ENCODE measurements at regions not wholly inside any gene's neighbourhood (a gene's known extent, or its start where the extent isn't known, plus 50 kb on each side); places are given as distances from the start of the nearest gene placed in this dataset.

DNA sequence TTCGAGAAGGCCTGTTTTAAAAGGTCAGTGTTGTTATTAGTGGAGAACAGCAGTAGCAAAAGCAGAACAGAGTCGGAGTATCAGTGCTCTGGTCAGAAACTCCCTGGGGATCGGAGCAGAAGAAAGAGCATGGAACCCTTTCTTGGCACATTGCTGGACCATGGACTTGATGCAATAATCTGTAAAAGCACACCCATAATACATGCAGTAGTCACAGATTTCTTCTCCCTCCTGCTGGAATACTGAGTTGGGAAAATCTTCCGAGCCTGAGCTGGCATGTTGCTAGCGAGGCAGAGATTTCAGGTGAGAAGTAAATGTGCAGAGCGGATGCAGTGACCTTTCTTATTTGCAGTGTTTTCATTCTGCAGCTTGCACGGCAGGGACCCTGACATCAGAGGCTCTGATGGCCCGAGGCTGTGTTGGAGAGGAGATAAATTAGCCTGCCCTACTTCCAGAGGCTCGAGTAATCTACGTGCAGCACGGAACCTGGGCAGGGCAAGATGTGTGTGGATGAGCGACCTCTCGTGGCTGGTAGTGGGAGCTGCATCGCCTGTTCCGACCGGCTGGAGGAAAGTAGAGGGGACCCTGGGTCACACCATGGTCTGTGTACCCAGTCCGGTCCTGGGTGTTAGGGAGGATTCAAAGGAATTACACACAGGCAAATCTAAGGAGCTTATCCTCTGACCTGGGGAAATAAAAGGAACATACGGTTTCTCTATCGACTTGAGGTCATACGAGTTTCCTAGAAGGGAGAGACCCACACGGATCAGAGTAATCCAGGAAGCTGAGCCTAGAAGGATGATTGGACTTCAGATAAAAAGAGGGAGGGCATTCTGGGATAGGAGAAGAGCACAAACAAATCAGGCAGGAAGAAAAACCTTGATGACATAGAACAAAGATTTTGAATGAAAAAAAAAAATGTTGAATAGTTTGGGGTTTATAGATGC, 137.0 kb upstream of the STMND1 start (continued):
- TF ChIP-seq CHD1 (IDR thresholded peaks at IDR 0.05; ENCODE audit: low read length) (no peak), DIDO1 (tag; IDR thresholded peaks at IDR 0.05; ENCODE audit: low read depth) (no peak), RAD21 (CRISPR knock-in tag; conservative IDR thresholded peaks at IDR 0.05 in 1 of 2, IDR thresholded peaks at IDR 0.05 in 1 of 2) (peak; percentile 85 to 88), ZC3H4 (CRISPR knock-in tag; IDR thresholded peaks at IDR 0.05; ENCODE audit: borderline replicate concordance) (no peak), ZFP36 (IDR thresholded peaks at IDR 0.05; ENCODE audit: low read depth, low read length, partially characterized antibody) (peak; percentile 26), NFIX (CRISPR knock-in tag; IDR thresholded peaks at IDR 0.05; ENCODE audit: low read depth) (no peak), ZNF586 (CRISPR knock-in tag; conservative IDR thresholded peaks at IDR 0.05) (no peak)
- TF ChIP-seq, protein P1, sequence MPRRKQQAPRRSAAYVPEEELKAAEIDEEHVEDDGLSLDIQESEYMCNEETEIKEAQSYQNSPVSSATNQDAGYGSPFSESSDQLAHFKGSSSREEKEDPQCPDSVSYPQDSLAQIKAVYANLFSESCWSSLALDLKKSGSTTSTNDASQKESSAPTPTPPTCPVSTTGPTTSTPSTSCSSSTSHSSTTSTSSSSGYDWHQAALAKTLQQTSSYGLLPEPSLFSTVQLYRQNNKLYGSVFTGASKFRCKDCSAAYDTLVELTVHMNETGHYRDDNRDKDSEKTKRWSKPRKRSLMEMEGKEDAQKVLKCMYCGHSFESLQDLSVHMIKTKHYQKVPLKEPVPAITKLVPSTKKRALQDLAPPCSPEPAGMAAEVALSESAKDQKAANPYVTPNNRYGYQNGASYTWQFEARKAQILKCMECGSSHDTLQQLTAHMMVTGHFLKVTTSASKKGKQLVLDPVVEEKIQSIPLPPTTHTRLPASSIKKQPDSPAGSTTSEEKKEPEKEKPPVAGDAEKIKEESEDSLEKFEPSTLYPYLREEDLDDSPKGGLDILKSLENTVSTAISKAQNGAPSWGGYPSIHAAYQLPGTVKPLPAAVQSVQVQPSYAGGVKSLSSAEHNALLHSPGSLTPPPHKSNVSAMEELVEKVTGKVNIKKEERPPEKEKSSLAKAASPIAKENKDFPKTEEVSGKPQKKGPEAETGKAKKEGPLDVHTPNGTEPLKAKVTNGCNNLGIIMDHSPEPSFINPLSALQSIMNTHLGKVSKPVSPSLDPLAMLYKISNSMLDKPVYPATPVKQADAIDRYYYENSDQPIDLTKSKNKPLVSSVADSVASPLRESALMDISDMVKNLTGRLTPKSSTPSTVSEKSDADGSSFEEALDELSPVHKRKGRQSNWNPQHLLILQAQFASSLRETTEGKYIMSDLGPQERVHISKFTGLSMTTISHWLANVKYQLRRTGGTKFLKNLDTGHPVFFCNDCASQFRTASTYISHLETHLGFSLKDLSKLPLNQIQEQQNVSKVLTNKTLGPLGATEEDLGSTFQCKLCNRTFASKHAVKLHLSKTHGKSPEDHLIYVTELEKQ (CRISPR knock-in tag; IDR thresholded peaks at IDR 0.05) = no peak
- TF ChIP-seq, protein P2, sequence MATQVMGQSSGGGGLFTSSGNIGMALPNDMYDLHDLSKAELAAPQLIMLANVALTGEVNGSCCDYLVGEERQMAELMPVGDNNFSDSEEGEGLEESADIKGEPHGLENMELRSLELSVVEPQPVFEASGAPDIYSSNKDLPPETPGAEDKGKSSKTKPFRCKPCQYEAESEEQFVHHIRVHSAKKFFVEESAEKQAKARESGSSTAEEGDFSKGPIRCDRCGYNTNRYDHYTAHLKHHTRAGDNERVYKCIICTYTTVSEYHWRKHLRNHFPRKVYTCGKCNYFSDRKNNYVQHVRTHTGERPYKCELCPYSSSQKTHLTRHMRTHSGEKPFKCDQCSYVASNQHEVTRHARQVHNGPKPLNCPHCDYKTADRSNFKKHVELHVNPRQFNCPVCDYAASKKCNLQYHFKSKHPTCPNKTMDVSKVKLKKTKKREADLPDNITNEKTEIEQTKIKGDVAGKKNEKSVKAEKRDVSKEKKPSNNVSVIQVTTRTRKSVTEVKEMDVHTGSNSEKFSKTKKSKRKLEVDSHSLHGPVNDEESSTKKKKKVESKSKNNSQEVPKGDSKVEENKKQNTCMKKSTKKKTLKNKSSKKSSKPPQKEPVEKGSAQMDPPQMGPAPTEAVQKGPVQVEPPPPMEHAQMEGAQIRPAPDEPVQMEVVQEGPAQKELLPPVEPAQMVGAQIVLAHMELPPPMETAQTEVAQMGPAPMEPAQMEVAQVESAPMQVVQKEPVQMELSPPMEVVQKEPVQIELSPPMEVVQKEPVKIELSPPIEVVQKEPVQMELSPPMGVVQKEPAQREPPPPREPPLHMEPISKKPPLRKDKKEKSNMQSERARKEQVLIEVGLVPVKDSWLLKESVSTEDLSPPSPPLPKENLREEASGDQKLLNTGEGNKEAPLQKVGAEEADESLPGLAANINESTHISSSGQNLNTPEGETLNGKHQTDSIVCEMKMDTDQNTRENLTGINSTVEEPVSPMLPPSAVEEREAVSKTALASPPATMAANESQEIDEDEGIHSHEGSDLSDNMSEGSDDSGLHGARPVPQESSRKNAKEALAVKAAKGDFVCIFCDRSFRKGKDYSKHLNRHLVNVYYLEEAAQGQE (IDR thresholded peaks at IDR 0.05; ENCODE audit: borderline replicate concordance) = peak; percentile 81
- TF ChIP-seq, protein P2 (CRISPR knock-in tag; IDR thresholded peaks at IDR 0.05; ENCODE audit: low read depth) = no peak
- TF ChIP-seq, protein P3, sequence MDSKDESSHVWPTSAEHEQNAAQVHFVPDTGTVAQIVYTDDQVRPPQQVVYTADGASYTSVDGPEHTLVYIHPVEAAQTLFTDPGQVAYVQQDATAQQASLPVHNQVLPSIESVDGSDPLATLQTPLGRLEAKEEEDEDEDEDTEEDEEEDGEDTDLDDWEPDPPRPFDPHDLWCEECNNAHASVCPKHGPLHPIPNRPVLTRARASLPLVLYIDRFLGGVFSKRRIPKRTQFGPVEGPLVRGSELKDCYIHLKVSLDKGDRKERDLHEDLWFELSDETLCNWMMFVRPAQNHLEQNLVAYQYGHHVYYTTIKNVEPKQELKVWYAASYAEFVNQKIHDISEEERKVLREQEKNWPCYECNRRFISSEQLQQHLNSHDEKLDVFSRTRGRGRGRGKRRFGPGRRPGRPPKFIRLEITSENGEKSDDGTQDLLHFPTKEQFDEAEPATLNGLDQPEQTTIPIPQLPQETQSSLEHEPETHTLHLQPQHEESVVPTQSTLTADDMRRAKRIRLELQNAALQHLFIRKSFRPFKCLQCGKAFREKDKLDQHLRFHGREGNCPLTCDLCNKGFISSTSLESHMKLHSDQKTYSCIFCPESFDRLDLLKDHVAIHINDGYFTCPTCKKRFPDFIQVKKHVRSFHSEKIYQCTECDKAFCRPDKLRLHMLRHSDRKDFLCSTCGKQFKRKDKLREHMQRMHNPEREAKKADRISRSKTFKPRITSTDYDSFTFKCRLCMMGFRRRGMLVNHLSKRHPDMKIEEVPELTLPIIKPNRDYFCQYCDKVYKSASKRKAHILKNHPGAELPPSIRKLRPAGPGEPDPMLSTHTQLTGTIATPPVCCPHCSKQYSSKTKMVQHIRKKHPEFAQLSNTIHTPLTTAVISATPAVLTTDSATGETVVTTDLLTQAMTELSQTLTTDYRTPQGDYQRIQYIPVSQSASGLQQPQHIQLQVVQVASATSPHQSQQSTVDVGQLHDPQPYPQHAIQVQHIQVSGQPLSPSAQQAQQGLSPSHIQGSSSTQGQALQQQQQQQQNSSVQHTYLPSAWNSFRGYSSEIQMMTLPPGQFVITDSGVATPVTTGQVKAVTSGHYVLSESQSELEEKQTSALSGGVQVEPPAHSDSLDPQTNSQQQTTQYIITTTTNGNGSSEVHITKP (IDR thresholded peaks at IDR 0.05; ENCODE audit: partially characterized antibody) = peak; percentile 22

Measured in K562 (cell line).